ENCODE measurements at regions not wholly inside any gene's neighbourhood (a gene's known extent, or its start where the extent isn't known, plus 50 kb on each side); places are given as distances from the start of the nearest gene placed in this dataset.
"Not testable (repeated sequence)": the region's sequence is repeated elsewhere in the genome, so short reads cannot be mapped to it uniquely, and the experiment has no call there.

DNA sequence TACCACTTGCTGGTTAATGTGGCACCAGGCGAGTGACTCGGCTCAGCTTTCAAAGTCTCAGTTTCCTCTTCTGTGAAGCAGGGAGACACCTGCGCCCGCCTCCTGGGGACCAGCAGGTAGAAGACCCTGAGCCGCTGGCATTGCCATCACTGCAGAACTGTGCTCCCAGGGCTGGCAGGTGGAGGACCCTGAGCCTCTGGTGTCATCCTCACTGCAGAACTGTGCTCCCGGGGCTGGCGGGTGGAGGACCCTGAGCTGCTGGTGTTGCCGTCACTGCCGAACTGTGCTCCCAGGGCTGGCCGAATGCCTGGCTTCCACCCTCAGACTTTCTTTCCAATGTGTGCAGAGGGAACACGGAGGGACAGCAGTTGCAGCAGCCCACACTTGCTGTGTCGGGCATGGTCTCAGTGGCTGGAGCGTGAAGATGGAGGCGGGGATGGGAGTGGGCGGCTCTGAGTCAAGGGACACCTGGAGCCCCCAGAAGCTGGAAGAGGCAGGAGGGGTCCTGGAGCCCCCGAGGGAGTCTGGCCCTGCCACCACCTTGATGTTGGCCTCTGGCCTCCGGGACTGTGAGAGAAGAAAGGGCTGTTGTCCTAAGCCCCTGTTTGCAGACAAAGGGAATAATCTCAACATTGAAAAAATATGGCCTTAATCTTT, 75.8 kb upstream of the METTL9 start:
- ATAC-seq (no peak), DNase-seq (no peak)
- Mint-ChIP-seq H3K9me3 (no peaks in the 10 kb centered on the region), H3K4me1 (ENCODE audit: low read depth) (peaks cover 2% of the 10 kb centered on the region), H3K4me3 (no peak overlapping the region), H3K27me3 (ENCODE audit: low read depth) (no peaks in the 10 kb centered on the region), H3K36me3 (ENCODE audit: insufficient read depth) (peaks cover under 1% of the 10 kb centered on the region)

DNA sequence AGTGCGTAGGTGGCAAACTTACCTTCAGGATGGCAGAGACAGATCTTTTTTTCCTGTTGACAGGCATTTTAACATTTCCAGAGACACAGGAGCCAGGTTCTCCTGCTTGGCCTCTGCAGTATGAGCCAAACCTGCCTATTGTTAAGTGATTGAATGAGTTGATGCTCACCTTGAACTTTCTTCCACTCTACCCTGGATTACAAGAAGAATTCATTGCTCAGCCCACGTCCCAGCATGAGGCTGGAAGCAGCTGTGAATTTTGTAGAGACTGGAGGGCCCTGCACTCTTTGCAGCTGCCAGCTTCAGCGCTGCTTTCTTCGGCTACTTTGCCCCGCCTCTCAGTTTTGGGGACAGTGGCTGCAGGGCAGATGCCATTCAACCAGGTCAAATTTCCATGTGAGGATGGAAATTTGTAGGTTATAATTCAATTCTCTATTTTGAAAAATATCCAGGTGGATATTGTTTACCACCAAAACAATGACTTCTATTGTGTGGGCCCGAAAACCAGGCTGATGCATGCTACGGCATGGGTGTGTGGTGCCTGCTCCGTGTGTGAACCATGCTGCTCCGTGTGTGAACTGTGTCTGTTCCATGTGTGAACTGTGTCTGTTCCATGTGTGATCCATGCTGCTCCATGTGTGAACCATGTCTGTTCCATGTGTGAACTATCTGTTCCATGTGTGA, 75.2 kb upstream of the METTL9 start:
- DNase-seq: no peak
- Mint-ChIP-seq H3K36me3 (ENCODE audit: insufficient read depth) (no peaks in the 10 kb centered on the region), H3K27me3 (ENCODE audit: low read depth) (no peaks in the 10 kb centered on the region)

DNA sequence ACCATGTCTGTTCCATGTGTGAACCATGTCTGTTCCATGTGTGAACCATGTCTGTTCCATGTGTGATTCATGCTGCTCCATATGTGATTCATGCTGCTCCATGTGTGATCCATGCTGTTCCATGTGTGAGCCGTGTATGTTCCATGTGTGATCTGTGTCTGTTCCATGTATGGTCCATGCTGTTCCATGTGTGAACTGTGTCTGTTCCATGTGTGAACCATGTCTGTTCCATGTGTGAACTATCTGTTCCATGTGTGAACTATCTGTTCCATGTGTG, 74.7 kb upstream of the METTL9 start:
- H3K27me3 Mint-ChIP-seq (ENCODE audit: low read depth); ATAC-seq; H3K9me3 Mint-ChIP-seq; DNase-seq; H3K4me1 Mint-ChIP-seq (ENCODE audit: low read depth); H3K4me3 Mint-ChIP-seq; H3K36me3 Mint-ChIP-seq (ENCODE audit: insufficient read depth): not testable (repeated sequence)

More for the DNA sequence above, 75.2 kb upstream of the METTL9 start:
- Mint-ChIP-seq H3K9me3 (no peaks in the 10 kb centered on the region), H3K4me1 (ENCODE audit: low read depth) (peaks cover 2% of the 10 kb centered on the region), H3K4me3 (no peak overlapping the region)
- ATAC-seq: no peak

DNA sequence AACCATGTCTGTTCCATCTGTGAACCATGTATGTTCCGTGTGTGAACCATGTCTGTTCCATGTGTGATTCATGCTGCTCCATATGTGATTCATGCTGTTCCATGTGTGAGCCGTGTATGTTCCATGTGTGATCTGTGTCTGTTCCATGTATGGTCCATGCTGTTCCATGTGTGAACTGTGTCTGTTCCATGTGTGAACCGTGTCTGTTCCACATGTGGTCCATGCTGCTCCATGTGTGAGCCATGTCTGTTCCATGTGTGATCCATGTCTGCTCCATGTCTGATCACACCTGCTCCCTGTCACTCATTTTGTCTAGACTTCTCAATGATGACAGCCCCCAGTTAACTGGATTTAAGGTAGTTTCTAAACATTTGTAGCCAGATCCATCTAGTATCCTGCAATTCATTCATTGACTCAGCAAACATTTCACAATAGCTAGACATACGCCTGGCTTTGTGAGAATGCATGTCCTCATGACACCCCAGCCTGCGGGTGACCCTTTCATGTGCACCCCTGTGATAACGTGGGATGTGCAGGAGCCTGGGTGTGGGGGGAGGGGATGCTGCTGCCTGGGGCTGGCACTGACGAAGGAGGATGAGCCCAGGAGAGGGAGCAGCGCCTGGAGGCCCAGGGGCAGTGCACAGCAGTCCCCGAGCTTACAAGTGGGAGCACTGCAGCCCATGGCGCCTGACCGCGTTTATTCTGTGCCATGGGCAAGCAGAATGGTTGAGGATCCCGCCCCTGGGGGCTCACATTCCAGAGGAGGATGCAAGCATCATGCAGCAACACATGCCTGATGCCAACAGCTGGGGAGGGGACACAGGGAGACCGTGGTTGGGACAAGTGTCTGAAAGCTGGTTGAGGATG, 74.1 kb upstream of the METTL9 start:
- not testable (repeated sequence) for H3K4me3 Mint-ChIP-seq; ATAC-seq; H3K9me3 Mint-ChIP-seq; H3K36me3 Mint-ChIP-seq (ENCODE audit: insufficient read depth); H3K27me3 Mint-ChIP-seq (ENCODE audit: low read depth); DNase-seq; H3K4me1 Mint-ChIP-seq (ENCODE audit: low read depth)

DNA sequence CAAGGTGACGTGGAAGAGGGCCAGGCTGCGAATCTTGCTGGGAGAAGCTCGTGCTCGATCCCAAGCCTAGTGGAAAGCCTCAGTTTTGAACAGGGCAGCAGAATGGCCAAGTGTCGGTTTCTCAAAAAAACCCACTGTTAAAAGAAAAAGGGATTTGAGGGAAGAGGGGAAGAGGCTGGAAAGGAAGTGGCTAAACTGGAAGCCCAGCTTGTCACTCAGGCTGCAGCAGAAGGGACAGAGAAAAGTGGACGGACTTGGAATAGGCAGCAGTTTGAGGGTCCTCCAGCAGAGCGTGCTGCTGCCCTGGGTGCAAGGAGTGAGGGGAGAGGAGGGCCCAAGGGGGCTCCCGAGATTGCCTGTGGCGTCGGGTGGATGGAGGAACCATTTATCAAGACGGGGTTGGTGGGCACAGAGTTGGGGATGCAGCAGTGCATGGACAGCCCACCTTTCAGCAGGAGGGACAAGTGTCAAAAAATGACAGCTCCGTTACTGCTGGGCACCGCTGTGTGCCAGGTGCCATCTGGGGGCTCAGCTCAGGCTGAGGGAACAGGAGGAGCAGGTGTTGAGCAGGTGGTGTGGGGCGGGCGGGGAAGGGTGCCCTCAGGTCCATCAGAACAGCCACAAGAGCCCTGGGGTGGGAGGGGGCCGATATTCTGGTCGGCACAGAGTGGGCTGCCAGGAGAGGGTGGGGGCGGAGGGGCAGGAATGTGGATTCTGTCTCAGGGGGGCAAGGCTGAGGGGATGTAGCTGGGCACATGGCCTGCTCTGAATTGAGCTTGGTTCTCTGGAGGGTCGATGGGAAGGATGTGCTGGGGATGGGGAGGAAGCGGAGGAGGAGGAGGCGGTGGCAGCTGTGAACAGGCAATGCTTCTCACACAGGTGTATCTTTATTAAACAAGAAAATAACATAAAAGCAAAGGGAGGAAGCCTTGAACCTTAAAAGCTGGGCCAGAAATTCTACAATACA, 73.1 kb upstream of the METTL9 start:
- H3K27me3 Mint-ChIP-seq (ENCODE audit: low read depth); DNase-seq; H3K4me1 Mint-ChIP-seq (ENCODE audit: low read depth); H3K9me3 Mint-ChIP-seq; ATAC-seq; H3K4me3 Mint-ChIP-seq; H3K36me3 Mint-ChIP-seq (ENCODE audit: insufficient read depth): not testable (repeated sequence)

DNA sequence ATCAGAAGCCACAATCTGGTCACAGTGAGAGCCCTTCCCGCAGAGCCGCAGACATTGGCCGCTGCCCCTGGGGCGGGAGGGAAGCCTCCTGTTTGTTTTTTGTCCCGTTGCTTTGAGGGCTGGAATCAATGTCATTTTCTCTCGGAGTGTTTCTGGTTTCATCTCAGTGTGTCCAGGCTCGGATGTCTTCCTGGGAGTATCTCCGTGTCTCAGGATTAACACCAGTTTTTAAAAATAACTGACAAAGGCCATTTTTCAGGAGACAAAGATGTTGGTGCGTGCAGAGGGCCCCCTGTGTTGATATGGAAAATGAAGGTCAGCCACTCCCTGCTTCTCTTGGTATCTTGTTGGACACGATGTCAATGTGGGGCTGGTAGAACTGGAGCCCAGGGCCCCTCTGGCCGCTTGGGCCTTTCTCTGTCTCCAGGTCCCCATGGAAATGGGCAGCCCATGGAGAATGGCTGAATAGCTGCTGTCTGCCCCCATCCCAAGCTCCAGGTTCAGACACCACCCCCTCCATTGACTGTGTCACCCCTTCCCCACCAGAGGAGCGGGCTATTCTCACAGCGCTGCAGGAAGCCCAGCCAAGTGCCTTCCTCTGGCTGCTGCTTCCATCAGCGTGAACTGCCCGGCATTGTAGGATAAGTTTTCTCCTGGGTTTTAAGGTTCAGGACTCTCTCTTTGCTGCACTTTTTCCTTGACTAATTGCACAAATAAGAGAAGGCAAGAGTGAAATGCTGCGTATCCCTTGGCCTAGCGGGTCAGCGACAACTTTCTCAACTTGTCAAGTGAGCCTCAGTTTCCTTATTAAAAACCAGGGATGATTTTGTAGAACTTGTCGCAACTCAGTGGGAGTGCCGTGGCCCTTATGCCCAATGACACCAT, 72.2 kb upstream of the METTL9 start:
- Mint-ChIP-seq H3K27me3 (ENCODE audit: low read depth) (no peaks in the 10 kb centered on the region), H3K9me3 (no peaks in the 10 kb centered on the region), H3K4me1 (ENCODE audit: low read depth) (peaks cover 2% of the 10 kb centered on the region), H3K36me3 (ENCODE audit: insufficient read depth) (no peaks in the 10 kb centered on the region), H3K4me3 (no peak overlapping the region)
- DNase-seq (no peak), ATAC-seq (no peak)

DNA sequence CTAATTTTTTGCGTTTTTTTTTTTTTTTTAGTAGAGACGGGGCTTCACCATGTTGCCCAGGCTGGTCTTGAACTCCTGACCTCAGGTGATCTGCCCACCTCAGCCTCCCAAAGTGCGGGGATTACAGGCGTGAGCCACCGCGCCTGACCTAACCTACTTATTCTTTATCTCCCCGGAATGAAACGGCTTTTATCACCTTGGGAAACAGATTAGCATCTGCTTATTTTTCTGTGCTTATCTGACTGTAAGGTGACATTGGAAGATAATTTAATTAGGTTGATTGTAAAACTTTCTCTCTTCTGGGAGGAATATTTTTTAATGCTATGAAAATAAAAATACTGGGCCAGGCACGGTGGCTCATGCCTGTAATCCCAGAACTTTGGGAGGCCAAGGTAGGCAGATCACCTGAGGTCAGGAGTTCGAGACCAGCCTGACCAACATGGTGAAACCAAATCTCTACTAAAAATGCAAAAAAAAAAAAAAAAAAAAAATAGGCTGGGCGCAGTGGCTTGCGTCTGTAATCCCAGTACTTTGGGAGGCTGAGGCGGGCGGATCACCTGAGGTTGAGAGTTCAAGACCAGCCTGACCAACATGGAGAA, 70.2 kb upstream of the METTL9 start:
- not testable (repeated sequence) for DNase-seq; H3K36me3 Mint-ChIP-seq (ENCODE audit: insufficient read depth); H3K27me3 Mint-ChIP-seq (ENCODE audit: low read depth); ATAC-seq; H3K4me1 Mint-ChIP-seq (ENCODE audit: low read depth); H3K9me3 Mint-ChIP-seq; H3K4me3 Mint-ChIP-seq

DNA sequence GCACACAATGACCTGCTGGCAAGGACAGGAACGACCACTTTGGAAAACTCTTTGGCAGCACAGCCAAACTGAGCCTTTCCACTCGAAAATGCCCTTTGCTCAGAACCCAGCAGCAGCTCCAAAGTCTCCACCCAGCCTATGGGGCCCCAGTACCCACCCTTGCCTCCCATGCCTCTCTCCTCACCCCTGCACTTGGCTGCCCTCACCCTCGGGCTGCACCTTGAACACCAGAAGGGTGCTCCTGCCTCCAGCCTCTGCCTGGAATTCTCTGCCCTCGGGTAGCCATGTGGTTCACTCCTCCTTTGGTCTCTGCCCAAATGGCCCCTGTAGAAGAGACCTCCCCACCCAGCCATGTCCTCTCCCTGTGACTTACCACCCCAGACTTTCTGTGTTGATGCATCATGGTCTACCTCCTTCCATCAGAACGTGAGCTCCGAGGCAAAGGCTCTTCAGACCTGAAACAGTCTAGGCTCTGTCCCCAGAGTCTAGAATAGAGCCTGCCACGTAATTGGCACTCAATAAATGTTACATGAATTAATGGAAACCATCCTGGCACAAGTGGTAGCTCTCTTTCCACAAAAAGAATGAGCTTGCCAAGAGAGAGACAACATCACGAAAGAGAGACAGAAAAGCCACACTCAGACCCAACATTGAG, 68.5 kb upstream of the METTL9 start:
- DNase-seq; H3K9me3 Mint-ChIP-seq; H3K4me1 Mint-ChIP-seq (ENCODE audit: low read depth); H3K27me3 Mint-ChIP-seq (ENCODE audit: low read depth); H3K4me3 Mint-ChIP-seq; ATAC-seq; H3K36me3 Mint-ChIP-seq (ENCODE audit: insufficient read depth): not testable (repeated sequence)

DNA sequence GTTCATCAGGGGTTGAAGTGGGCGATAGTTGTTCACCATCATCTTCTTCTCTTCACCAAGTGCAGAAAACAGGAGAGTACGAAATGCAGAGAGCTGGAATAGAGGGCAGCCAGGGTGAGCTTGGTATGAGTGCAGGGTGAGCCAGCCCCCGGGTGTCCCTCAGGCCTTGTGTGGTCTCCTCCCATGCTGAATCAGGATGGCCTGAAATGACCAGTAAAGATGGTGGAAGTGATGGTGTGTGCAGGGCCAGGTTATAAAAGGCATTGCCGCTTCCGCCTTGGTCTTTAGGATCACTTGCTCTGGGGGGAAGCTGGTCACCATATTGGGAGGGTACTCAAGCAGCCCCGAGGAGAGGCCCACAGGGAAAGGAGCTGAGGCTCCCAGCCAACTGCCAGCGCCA, 66.4 kb upstream of the METTL9 start:
- H3K4me1 Mint-ChIP-seq (ENCODE audit: low read depth); H3K4me3 Mint-ChIP-seq; H3K9me3 Mint-ChIP-seq; DNase-seq; H3K27me3 Mint-ChIP-seq (ENCODE audit: low read depth); H3K36me3 Mint-ChIP-seq (ENCODE audit: insufficient read depth); ATAC-seq: not testable (repeated sequence)

DNA sequence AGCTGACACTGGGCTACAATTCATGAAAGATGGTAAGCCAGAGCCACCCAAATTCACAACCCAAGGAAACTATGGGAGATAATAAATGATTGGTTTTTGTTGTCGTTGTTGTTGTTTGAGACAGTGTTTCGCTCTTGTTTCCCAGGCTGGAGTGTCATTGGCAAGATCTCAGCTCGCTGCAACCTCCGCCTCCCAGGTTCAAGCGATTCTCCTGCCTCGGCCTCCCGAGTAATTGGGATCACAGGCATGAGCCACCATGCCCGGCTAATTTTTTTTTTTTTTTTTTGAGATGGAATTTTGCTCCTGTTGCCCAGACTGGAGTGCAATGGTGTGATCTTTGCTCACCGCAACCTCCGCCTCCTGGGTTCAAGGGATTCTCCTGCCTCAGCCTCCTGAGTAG, 65.9 kb upstream of the METTL9 start:
- H3K4me1 Mint-ChIP-seq (ENCODE audit: low read depth); H3K27me3 Mint-ChIP-seq (ENCODE audit: low read depth); H3K9me3 Mint-ChIP-seq; H3K36me3 Mint-ChIP-seq (ENCODE audit: insufficient read depth); DNase-seq; ATAC-seq; H3K4me3 Mint-ChIP-seq: not testable (repeated sequence)

DNA sequence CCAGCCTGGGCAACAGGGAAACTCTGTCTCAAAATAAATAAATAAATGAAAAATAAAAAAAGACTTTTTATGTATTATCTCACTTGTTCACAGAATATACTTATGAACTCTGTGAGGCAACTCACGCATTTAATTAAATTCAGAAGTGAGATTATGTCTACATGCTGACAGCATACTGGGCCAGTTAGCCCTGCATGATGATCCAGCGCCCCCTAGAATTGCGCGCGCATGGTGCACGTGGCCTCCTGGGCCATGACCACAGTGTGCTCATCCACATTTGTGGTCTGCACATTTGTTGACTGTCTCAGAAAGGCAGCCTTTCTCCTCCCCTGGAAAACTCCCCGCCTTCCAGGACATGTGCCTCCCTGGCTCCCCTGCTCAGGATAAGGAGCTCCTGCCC, 64.8 kb upstream of the METTL9 start:
- not testable (repeated sequence) for ATAC-seq; DNase-seq; H3K36me3 Mint-ChIP-seq (ENCODE audit: insufficient read depth); H3K4me3 Mint-ChIP-seq; H3K4me1 Mint-ChIP-seq (ENCODE audit: low read depth); H3K27me3 Mint-ChIP-seq (ENCODE audit: low read depth); H3K9me3 Mint-ChIP-seq

DNA sequence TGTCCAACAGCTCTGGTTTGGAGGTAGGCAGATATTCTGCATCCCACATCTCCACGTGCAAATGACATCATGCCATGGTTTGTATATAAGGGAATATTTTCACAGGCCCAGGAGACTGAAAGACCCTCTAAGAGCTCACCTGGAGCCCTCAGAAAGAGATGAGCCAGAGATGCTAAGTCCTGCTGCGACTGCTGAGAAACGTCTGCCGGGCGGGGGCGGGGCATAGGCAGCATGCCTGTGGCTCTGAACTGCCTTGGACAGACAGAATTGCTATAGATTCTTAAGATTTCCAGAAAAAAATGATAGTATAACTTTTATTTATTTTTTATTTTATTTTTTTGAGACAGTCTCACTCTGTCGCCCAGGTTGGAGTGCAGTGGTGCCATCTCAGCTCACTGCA, 64.2 kb upstream of the METTL9 start:
- not testable (repeated sequence) for H3K27me3 Mint-ChIP-seq (ENCODE audit: low read depth); ATAC-seq; H3K4me3 Mint-ChIP-seq; DNase-seq; H3K4me1 Mint-ChIP-seq (ENCODE audit: low read depth); H3K9me3 Mint-ChIP-seq; H3K36me3 Mint-ChIP-seq (ENCODE audit: insufficient read depth)

DNA sequence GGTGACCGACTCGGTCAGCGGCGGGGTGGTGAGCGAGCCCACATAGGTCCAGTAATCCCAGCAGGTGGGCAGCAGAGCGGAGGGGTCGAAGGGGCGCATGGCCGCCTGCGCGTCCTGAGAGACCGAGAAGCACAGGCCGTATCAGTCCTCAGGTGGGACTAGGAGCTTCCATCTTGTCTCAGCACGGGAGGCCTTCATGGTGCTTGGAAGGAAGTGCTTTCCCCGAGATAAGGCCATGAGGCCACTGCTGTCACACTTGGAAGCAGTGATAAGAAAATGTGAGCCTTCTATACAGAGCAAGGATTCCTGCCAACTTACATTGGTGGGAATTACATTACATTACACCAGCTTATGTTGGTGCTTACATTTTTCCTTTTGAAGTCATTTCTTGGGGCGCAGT, 62.6 kb upstream of the METTL9 start:
- not testable (repeated sequence) for H3K9me3 Mint-ChIP-seq; H3K36me3 Mint-ChIP-seq (ENCODE audit: insufficient read depth); H3K27me3 Mint-ChIP-seq (ENCODE audit: low read depth); ATAC-seq; H3K4me3 Mint-ChIP-seq; DNase-seq
- peaks cover 20% of the 10 kb centered on the region for H3K4me1 Mint-ChIP-seq (ENCODE audit: low read depth)

Data from activated T-cell treated with anti-CD3 and anti-CD28 coated beads, Interleukin-2, amount 50 U/mL, for 4 hours (primary cell).